GM18907 (cell line): ENCODE measurements at regions not wholly inside any gene's neighbourhood (a gene's known extent, or its start where the extent isn't known, plus 50 kb on each side); places are given as distances from the start of the nearest gene placed in this dataset.

ENCODE experiments used
- ATAC-seq: cut with Tn5 transposase; IDR thresholded peaks from one replicate; pipeline ENCODE4 v1.9.1; 2021; ENCODE audit warnings: mild to moderate bottlenecking, moderate library complexity; ENCODE audit not compliant: unreplicated experiment

GRCh38 chr2:175475130-175475529, 293.6 kb upstream of the ATP5MC3 start:
- no peak for ATAC-seq

GRCh38 chr2:175468431-175469098, 287.1 kb upstream of the ATP5MC3 start:
- no peak for ATAC-seq

- ATAC-seq = no peak
Measured at GRCh38 chr2:175465101-175465500, 283.6 kb upstream of the ATP5MC3 start.

- no peak for ATAC-seq
Measured at GRCh38 chr2:175464311-175464670, 282.8 kb upstream of the ATP5MC3 start.

GRCh38 chr2:175463589-175464310, 282.2 kb upstream of the ATP5MC3 start:
- ATAC-seq = no peak

GRCh38 chr2:175463169-175463568, 281.7 kb upstream of the ATP5MC3 start:
- no peak for ATAC-seq

GRCh38 chr2:175462246-175462645, 280.7 kb upstream of the ATP5MC3 start:
- ATAC-seq = no peak

GRCh38 chr2:175461839-175462238, 280.3 kb upstream of the ATP5MC3 start:
- no peak for ATAC-seq

GRCh38 chr2:175457895-175458448, 276.5 kb upstream of the ATP5MC3 start:
- no peak for ATAC-seq

- no peak for ATAC-seq
Measured at GRCh38 chr2:175454953-175455389, 273.5 kb upstream of the ATP5MC3 start.

- ATAC-seq = no peak
Measured at GRCh38 chr2:175450029-175450760, 268.7 kb upstream of the ATP5MC3 start.

- ATAC-seq = no peak
Measured at GRCh38 chr2:175449616-175450015, 268.1 kb upstream of the ATP5MC3 start.

- no peak for ATAC-seq
Measured at GRCh38 chr2:175446201-175446600, 264.7 kb upstream of the ATP5MC3 start.

- no peak for ATAC-seq
Measured at GRCh38 chr2:175445281-175445680, 263.8 kb upstream of the ATP5MC3 start.

- ATAC-seq = no peak
Measured at GRCh38 chr2:175442441-175442840, 260.9 kb upstream of the ATP5MC3 start.

- no peak for ATAC-seq
Measured at GRCh38 chr2:175441181-175441761, 259.8 kb upstream of the ATP5MC3 start.

- no peak for ATAC-seq
Measured at GRCh38 chr2:175439416-175439815, 257.9 kb upstream of the ATP5MC3 start.

GRCh38 chr2:175437167-175437566, 255.7 kb upstream of the ATP5MC3 start:
- no peak for ATAC-seq

GRCh38 chr2:175436076-175436475, 254.6 kb upstream of the ATP5MC3 start:
- ATAC-seq = no peak

GRCh38 chr2:175435012-175435411, 253.5 kb upstream of the ATP5MC3 start:
- no peak for ATAC-seq

GRCh38 chr2:175432793-175433192, 251.3 kb upstream of the ATP5MC3 start:
- ATAC-seq = no peak
